H1 (cell line): ENCODE measurements at regions not wholly inside any gene's neighbourhood (a gene's known extent, or its start where the extent isn't known, plus 50 kb on each side); places are given as distances from the start of the nearest gene placed in this dataset.

Source experiments
- EZH2 ChIP-seq: fragments of 200-600 bp; sonication (generic); IDR thresholded peaks from 2 replicates; pipeline ENCODE4 v1.7.1; 2012; ENCODE audit warnings: low read depth, mild to moderate bottlenecking, moderate library complexity, low read length, inconsistent platforms; ENCODE audit not compliant: severe bottlenecking
- FOSL1 ChIP-seq: IDR thresholded peaks from 2 replicates; pipeline ENCODE4 v1.6.1; 2011; ENCODE audit warnings: mild to moderate bottlenecking, low read depth, low read length, moderate library complexity; ENCODE audit not compliant: insufficient read depth
- HDAC2 ChIP-seq, 2 experiments: fragments of 300-600 bp in 1 of 2; sonication (generic) in 1 of 2; IDR thresholded peaks; 2 replicates each; pipeline ENCODE4 v1.6.1; 2011 to 2012; ENCODE audit warnings: low read depth in 2 of 2, low read length in 2 of 2, mild to moderate bottlenecking in 2 of 2, moderate library complexity in 2 of 2, borderline replicate concordance in 1 of 2, inconsistent platforms in 1 of 2
- JUND ChIP-seq: IDR thresholded peaks from 2 replicates; pipeline ENCODE4 v1.6.1; 2011; ENCODE audit warnings: mild to moderate bottlenecking, improper control_type of control experiment, low read length
- KDM5A ChIP-seq: fragments of 200-600 bp; IDR thresholded peaks from 2 replicates; pipeline ENCODE4 v1.7.1; 2012; ENCODE audit warnings: mild to moderate bottlenecking, low read length, inconsistent platforms, mixed read lengths
- POLR2A ChIP-seq, 2 experiments: IDR thresholded peaks; 1 replicate in 1 of 2; 2 replicates in 1 of 2; pipeline ENCODE4 v1.6.1; 2011; ENCODE audit warnings: low read depth in 2 of 2, low read length in 2 of 2, mild to moderate bottlenecking in 2 of 2; ENCODE audit errors: control extremely low read depth in 1 of 2
- POLR2AphosphoS5 ChIP-seq: IDR thresholded peaks from 2 replicates; pipeline ENCODE4 v1.6.1; 2011; ENCODE audit warnings: low read depth, low read length
- RNF2 ChIP-seq: fragments of 200-900, 300-1000 bp; sonication (generic); IDR thresholded peaks from 2 replicates; pipeline ENCODE4 v1.7.1; 2016; ENCODE audit warnings: borderline replicate concordance, low read depth, mild to moderate bottlenecking, antibody characterized with exemption, low read length; ENCODE audit not compliant: poor library complexity, severe bottlenecking; ENCODE audit errors: missing control alignments
- SUZ12 ChIP-seq: fragments of 200-600 bp; sonication (generic); IDR thresholded peaks from 2 replicates; pipeline ENCODE4 v1.6.1; 2012; ENCODE audit warnings: mild to moderate bottlenecking, inconsistent platforms, low read length, moderate library complexity, mixed read lengths
- TAF1 ChIP-seq: IDR thresholded peaks from 2 replicates; pipeline ENCODE4 v1.6.1; 2011; ENCODE audit warnings: mild to moderate bottlenecking, low read depth, low read length
- TF ChIP-seq, protein P1 (sequence below), 3 experiments: IDR thresholded peaks; 1 replicate in 2 of 3; 2 replicates in 1 of 3; pipeline versions ENCODE4 v1.5.1 to v1.6.1; 2011; ENCODE audit warnings: low read length in 3 of 3, mild to moderate bottlenecking in 3 of 3, inconsistent platforms in 2 of 3, low read depth in 1 of 3, moderate library complexity in 1 of 3; ENCODE audit not compliant: insufficient read depth in 1 of 3; ENCODE audit errors: control extremely low read depth in 1 of 3
- TF ChIP-seq, protein P2 (sequence below): IDR thresholded peaks from 2 replicates; pipeline ENCODE4 v1.6.1; 2011; ENCODE audit warnings: low read depth, mild to moderate bottlenecking, low read length; ENCODE audit not compliant: insufficient read depth
- TF ChIP-seq, protein P3 (sequence below): IDR thresholded peaks from 2 replicates; pipeline ENCODE4 v1.6.1; 2011; ENCODE audit warnings: low read length, improper control_type of control experiment
- TF ChIP-seq, protein P4 (sequence below): IDR thresholded peaks from 2 replicates; pipeline ENCODE4 v1.6.1; 2012; ENCODE audit warnings: inconsistent platforms

DNA sequence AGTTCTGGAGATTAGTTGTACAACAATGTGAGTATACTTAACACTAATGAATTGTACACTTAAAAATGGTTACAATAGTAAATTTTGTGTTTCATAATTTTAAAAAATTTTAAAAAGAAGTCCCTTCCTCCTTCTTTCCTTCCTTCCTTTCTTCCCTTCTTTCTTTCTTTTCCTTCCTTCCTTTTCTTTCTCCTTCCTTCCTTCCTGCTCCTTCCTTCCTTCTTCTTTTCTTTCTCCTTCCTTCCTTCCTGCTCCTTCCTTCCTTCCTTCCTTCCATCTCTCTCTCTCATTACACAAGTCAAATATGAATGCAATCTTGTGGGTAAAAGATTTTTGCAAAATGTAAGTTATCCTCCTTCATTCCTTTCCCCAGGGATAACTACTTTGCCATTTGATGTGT lies 97.1 kb upstream of the TBCA start:
- TF ChIP-seq EZH2 (no peak), JUND (no peak), FOSL1 (no peak), HDAC2 (IDR thresholded peaks at IDR 0.05; ENCODE audit: borderline replicate concordance in 1 of 2, low read depth in 2 of 2, low read length in 2 of 2) (no peak), TAF1 (no peak), SUZ12 (no peak), RNF2 (no peak), POLR2A (IDR thresholded peaks at IDR 0.05; ENCODE audit: control extremely low read depth in 1 of 2, low read depth in 2 of 2, low read length in 2 of 2) (no peak), POLR2AphosphoS5 (no peak), KDM5A (no peak)
- TF ChIP-seq, protein P1, sequence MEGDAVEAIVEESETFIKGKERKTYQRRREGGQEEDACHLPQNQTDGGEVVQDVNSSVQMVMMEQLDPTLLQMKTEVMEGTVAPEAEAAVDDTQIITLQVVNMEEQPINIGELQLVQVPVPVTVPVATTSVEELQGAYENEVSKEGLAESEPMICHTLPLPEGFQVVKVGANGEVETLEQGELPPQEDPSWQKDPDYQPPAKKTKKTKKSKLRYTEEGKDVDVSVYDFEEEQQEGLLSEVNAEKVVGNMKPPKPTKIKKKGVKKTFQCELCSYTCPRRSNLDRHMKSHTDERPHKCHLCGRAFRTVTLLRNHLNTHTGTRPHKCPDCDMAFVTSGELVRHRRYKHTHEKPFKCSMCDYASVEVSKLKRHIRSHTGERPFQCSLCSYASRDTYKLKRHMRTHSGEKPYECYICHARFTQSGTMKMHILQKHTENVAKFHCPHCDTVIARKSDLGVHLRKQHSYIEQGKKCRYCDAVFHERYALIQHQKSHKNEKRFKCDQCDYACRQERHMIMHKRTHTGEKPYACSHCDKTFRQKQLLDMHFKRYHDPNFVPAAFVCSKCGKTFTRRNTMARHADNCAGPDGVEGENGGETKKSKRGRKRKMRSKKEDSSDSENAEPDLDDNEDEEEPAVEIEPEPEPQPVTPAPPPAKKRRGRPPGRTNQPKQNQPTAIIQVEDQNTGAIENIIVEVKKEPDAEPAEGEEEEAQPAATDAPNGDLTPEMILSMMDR (IDR thresholded peaks at IDR 0.05; ENCODE audit: control extremely low read depth in 1 of 3, insufficient read depth in 1 of 3, low read depth in 1 of 3, low read length in 3 of 3): no peak
- TF ChIP-seq, protein P2, sequence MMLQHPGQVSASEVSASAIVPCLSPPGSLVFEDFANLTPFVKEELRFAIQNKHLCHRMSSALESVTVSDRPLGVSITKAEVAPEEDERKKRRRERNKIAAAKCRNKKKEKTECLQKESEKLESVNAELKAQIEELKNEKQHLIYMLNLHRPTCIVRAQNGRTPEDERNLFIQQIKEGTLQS: no peak
- TF ChIP-seq, protein P3, sequence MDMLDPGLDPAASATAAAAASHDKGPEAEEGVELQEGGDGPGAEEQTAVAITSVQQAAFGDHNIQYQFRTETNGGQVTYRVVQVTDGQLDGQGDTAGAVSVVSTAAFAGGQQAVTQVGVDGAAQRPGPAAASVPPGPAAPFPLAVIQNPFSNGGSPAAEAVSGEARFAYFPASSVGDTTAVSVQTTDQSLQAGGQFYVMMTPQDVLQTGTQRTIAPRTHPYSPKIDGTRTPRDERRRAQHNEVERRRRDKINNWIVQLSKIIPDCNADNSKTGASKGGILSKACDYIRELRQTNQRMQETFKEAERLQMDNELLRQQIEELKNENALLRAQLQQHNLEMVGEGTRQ: no peak
- TF ChIP-seq, protein P4, sequence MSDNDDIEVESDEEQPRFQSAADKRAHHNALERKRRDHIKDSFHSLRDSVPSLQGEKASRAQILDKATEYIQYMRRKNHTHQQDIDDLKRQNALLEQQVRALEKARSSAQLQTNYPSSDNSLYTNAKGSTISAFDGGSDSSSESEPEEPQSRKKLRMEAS: no peak
